Ovary (tissue), 3 donors: ENCODE measurements at regions not wholly inside any gene's neighbourhood (a gene's known extent, or its start where the extent isn't known, plus 50 kb on each side); places are given as distances from the start of the nearest gene placed in this dataset.

Experiments
- CTCF ChIP-seq, 3 donors: fragments of 450-650 bp in 2 of 3; fragments of 200-600 bp in 1 of 3; IDR thresholded peaks; one replicate each; pipeline versions ENCODE4 v1.5.1 to v1.8.0; 2016 to 2022; ENCODE audit warnings: antibody characterized with exemption in 3 of 3, mild to moderate bottlenecking in 1 of 3
- EP300 ChIP-seq: sonication (generic); formaldehyde crosslinking; IDR thresholded peaks from one replicate; pipeline ENCODE4 v1.6.1; 2017; ENCODE audit warnings: antibody characterized with exemption
- POLR2A ChIP-seq: fragments of 450-650 bp; IDR thresholded peaks from one replicate; pipeline ENCODE4 v1.6.1; 2017; ENCODE audit warnings: antibody characterized with exemption, mild to moderate bottlenecking, moderate library complexity
- donor health status: DM: no; HTN: no; CAD: no.

- no peak for TF ChIP-seq EP300
- no peak for TF ChIP-seq POLR2A
- no peak for TF ChIP-seq CTCF (IDR thresholded peaks at IDR 0.05)
Observed at GRCh38 chr16:6048017-6048416, 950.4 kb upstream of the EEF2KMT start.
